ENCODE measurements at regions not wholly inside any gene's neighbourhood (a gene's known extent, or its start where the extent isn't known, plus 50 kb on each side); places are given as distances from the start of the nearest gene placed in this dataset.

DNA sequence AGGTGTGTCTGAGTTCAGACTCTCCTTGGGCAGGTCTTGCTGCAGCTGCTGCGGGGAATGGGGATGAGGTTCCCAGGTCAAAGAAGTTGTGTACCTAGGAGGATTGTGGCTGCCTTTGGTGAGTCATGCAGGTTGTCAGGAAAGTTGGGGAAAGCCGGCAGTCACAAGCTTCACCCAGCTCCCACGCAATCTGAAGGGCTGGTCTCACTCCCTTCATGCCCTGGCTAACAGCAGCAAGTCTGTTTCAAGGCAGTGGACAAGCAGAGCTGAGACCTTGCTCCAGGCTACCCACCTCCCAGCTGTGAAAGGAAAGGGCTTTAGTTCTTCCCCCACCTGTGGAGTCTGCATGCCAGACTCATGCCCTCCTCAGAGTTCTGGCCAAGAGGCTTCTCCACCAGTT lies 287.2 kb downstream of the DTHD1 start:
- TF ChIP-seq, protein P1, sequence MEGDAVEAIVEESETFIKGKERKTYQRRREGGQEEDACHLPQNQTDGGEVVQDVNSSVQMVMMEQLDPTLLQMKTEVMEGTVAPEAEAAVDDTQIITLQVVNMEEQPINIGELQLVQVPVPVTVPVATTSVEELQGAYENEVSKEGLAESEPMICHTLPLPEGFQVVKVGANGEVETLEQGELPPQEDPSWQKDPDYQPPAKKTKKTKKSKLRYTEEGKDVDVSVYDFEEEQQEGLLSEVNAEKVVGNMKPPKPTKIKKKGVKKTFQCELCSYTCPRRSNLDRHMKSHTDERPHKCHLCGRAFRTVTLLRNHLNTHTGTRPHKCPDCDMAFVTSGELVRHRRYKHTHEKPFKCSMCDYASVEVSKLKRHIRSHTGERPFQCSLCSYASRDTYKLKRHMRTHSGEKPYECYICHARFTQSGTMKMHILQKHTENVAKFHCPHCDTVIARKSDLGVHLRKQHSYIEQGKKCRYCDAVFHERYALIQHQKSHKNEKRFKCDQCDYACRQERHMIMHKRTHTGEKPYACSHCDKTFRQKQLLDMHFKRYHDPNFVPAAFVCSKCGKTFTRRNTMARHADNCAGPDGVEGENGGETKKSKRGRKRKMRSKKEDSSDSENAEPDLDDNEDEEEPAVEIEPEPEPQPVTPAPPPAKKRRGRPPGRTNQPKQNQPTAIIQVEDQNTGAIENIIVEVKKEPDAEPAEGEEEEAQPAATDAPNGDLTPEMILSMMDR (IDR thresholded peaks at IDR 0.05; ENCODE audit: low read depth, low read length, poor library complexity, severe bottlenecking), result no peak
- TF ChIP-seq EZH2phosphoT487 (IDR thresholded peaks at IDR 0.05; ENCODE audit: borderline replicate concordance, low read length), result no peak
